ENCODE measurements at regions not wholly inside any gene's neighbourhood (a gene's known extent, or its start where the extent isn't known, plus 50 kb on each side); places are given as distances from the start of the nearest gene placed in this dataset.
"Not testable (repeated sequence)": the region's sequence is repeated elsewhere in the genome, so short reads cannot be mapped to it uniquely, and the experiment has no call there.

GRCh38 chr12:93008880-93009279 lies 79.8 kb upstream of the EEA1 start:
- not testable (repeated sequence) for TF ChIP-seq ZNF707 (tag by site-specific recombination; IDR thresholded peaks at IDR 0.05); ZNF777 (tag by site-specific recombination; IDR thresholded peaks at IDR 0.05; ENCODE audit: borderline replicate concordance); CTCF (tag by site-specific recombination; IDR thresholded peaks at IDR 0.05); ZNF211 (tag by site-specific recombination; IDR thresholded peaks at IDR 0.05; ENCODE audit: low read depth); ZFP37 (tag by site-specific recombination; IDR thresholded peaks at IDR 0.05); BCL11A (tag by site-specific recombination; IDR thresholded peaks at IDR 0.05; ENCODE audit: low read depth); ZNF239 (tag by site-specific recombination; IDR thresholded peaks at IDR 0.05); ZNF391 (tag by site-specific recombination; IDR thresholded peaks at IDR 0.05; ENCODE audit: borderline replicate concordance, low read depth); ZNF114 (tag by site-specific recombination; IDR thresholded peaks at IDR 0.05); ZNF558 (tag by site-specific recombination; IDR thresholded peaks at IDR 0.05); ZNF398 (tag by site-specific recombination; IDR thresholded peaks at IDR 0.05); ZNF501 (tag by site-specific recombination; IDR thresholded peaks at IDR 0.05); ZBTB21 (tag by site-specific recombination; IDR thresholded peaks at IDR 0.05)

Measured in HEK293 (cell line).